ENCODE measurements at regions not wholly inside any gene's neighbourhood (a gene's known extent, or its start where the extent isn't known, plus 50 kb on each side); places are given as distances from the start of the nearest gene placed in this dataset.

- no peaks in the 10 kb centered on the region for H3K79me2 ChIP-seq (ENCODE audit: insufficient read depth, low read depth)
- H3K27ac ChIP-seq = no peak overlapping the region
- no peak overlapping the region for H3K4me2 ChIP-seq
- H3K4me3 ChIP-seq (IDR thresholded peaks at IDR 0.05; ENCODE audit: insufficient read depth, low read depth, low read length) = no peak overlapping the region
- H3K36me3 ChIP-seq (ENCODE audit: insufficient read depth) = no peaks in the 10 kb centered on the region
- peaks cover 4% of the 10 kb centered on the region; the same call in 1 of the 2 replicates for H3K27me3 ChIP-seq (ENCODE audit: insufficient read depth, low read depth)
- H3K9ac ChIP-seq = no peak overlapping the region
- no peak for TF ChIP-seq CTCF (conservative IDR thresholded peaks at IDR 0.05; ENCODE audit: low read depth, low read length)
- no peaks in the 10 kb centered on the region for H4K20me1 ChIP-seq (ENCODE audit: insufficient read depth)
- H3K4me1 ChIP-seq (ENCODE audit: low read depth, poor library complexity, severe bottlenecking) = no peaks in the 10 kb centered on the region
- H2AFZ ChIP-seq (ENCODE audit: low read depth) = no peak overlapping the region
Measured at GRCh38 chr1:4595341-4596225, 58.8 kb upstream of the AJAP1 start.

DNA sequence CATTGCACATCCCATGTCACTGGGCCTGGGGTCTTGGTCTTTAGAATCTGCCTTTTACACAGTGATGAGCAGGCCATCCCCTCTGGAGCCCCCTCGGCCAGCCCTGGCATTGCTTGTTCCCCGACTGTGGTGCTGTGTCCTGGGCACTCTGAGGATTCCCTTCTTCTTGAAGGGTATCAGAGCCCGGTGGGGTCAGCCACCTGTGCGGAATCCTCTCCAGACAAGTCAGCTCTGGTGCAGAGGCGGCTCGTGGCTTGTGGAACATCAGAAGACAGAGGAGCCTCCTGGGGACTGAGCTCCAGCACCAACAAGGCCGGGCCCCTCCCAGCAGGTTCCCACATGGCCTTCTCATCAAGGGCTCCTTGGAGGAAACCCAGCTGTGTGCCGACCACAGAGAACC lies 57.9 kb upstream of the AJAP1 start:
- Histone ChIP-seq H3K4me1 (ENCODE audit: low read depth, poor library complexity, severe bottlenecking) (no peaks in the 10 kb centered on the region), H3K79me2 (ENCODE audit: insufficient read depth, low read depth) (no peaks in the 10 kb centered on the region), H4K20me1 (ENCODE audit: insufficient read depth) (no peaks in the 10 kb centered on the region), H3K4me2 (no peak overlapping the region), H3K9ac (no peak overlapping the region), H3K27me3 (ENCODE audit: insufficient read depth, low read depth) (peaks cover under 1% of the 10 kb centered on the region; the same call in 1 of the 2 replicates), H3K36me3 (ENCODE audit: insufficient read depth) (no peaks in the 10 kb centered on the region), H2AFZ (ENCODE audit: low read depth) (no peak overlapping the region), H3K27ac (no peak overlapping the region), H3K4me3 (IDR thresholded peaks at IDR 0.05; ENCODE audit: insufficient read depth, low read depth, low read length) (no peak overlapping the region)
- no peak for TF ChIP-seq CTCF (conservative IDR thresholded peaks at IDR 0.05; ENCODE audit: low read depth, low read length)

DNA sequence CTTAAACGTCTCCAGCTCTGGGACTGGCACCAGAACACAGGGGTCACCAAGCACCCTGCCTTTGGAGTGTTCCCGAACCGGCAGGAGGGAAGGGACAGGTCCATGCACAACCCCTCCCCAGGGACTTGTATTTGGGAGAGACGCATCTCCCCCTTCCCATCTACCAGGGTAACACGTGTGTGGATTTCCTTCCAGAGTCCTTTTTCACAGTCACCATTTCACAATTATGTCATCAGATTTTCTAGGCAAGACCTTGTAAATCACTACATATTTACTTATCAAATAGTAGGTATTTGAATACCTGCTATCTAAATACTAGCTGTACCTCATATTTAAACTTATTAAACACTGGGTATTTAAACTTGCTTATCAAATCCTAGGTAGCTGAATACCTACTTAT lies 57.4 kb upstream of the AJAP1 start:
- no peak overlapping the region for H3K27ac ChIP-seq
- H3K4me3 ChIP-seq (IDR thresholded peaks at IDR 0.05; ENCODE audit: insufficient read depth, low read depth, low read length) = no peak overlapping the region
- H3K27me3 ChIP-seq (ENCODE audit: insufficient read depth, low read depth) = no peaks in the 10 kb centered on the region; the same call in 1 of the 2 replicates
- no peak for TF ChIP-seq CTCF (conservative IDR thresholded peaks at IDR 0.05; ENCODE audit: low read depth, low read length)
- H3K36me3 ChIP-seq (ENCODE audit: insufficient read depth) = no peaks in the 10 kb centered on the region
- H2AFZ ChIP-seq (ENCODE audit: low read depth) = no peak overlapping the region
- H3K4me2 ChIP-seq = no peak overlapping the region
- H4K20me1 ChIP-seq (ENCODE audit: insufficient read depth) = no peaks in the 10 kb centered on the region
- H3K79me2 ChIP-seq (ENCODE audit: insufficient read depth, low read depth) = no peaks in the 10 kb centered on the region
- H3K4me1 ChIP-seq (ENCODE audit: low read depth, poor library complexity, severe bottlenecking) = no peaks in the 10 kb centered on the region
- H3K9ac ChIP-seq = no peak overlapping the region

GRCh38 chr1:4598561-4598960 lies 55.8 kb upstream of the AJAP1 start:
- no peaks in the 10 kb centered on the region for H3K4me1 ChIP-seq (ENCODE audit: low read depth, poor library complexity, severe bottlenecking)
- H4K20me1 ChIP-seq (ENCODE audit: insufficient read depth) = no peaks in the 10 kb centered on the region
- no peaks in the 10 kb centered on the region for H3K79me2 ChIP-seq (ENCODE audit: insufficient read depth, low read depth)
- no peaks in the 10 kb centered on the region for H3K36me3 ChIP-seq (ENCODE audit: insufficient read depth)
- H3K27me3 ChIP-seq (ENCODE audit: insufficient read depth, low read depth) = no peaks in the 10 kb centered on the region; the same call in 1 of the 2 replicates
- H3K27ac ChIP-seq = no peak overlapping the region
- no peak overlapping the region for H3K4me2 ChIP-seq
- H3K9ac ChIP-seq = no peak overlapping the region
- no peak for TF ChIP-seq CTCF (conservative IDR thresholded peaks at IDR 0.05; ENCODE audit: low read depth, low read length)
- H3K4me3 ChIP-seq (IDR thresholded peaks at IDR 0.05; ENCODE audit: insufficient read depth, low read depth, low read length) = no peak overlapping the region
- no peak overlapping the region for H2AFZ ChIP-seq (ENCODE audit: low read depth)
